ENCODE measurements at regions not wholly inside any gene's neighbourhood (a gene's known extent, or its start where the extent isn't known, plus 50 kb on each side); places are given as distances from the start of the nearest gene placed in this dataset.
"Not testable (repeated sequence)": the region's sequence is repeated elsewhere in the genome, so short reads cannot be mapped to it uniquely, and the experiment has no call there.

- no peak for DNase-seq
Observed at GRCh38 chr2:116776556-116776955, 1037.9 kb upstream of the DDX18 start.

GRCh38 chr2:116787848-116788247 is 1026.6 kb upstream of the DDX18 start:
- DNase-seq: no peak

- no peak for DNase-seq
Observed at GRCh38 chr2:116802671-116803070, 1011.8 kb upstream of the DDX18 start.

GRCh38 chr2:116804901-116805300 is 1009.6 kb upstream of the DDX18 start:
- no peak for DNase-seq

- not testable (repeated sequence) for DNase-seq
Observed at GRCh38 chr2:116806505-116806904, 1008.0 kb upstream of the DDX18 start.

GRCh38 chr2:116809109-116809508 is 1005.4 kb upstream of the DDX18 start:
- DNase-seq: no peak

- no peak for DNase-seq
Observed at GRCh38 chr2:116810071-116810470, 1004.4 kb upstream of the DDX18 start.

GRCh38 chr2:116810645-116811044 is 1003.8 kb upstream of the DDX18 start:
- no peak for DNase-seq

GRCh38 chr2:116819355-116819754 is 995.1 kb upstream of the DDX18 start:
- no peak for DNase-seq

- DNase-seq: no peak
Observed at GRCh38 chr2:116820986-116821385, 993.5 kb upstream of the DDX18 start.

- not testable (repeated sequence) for DNase-seq
Observed at GRCh38 chr2:116829543-116829942, 984.9 kb upstream of the DDX18 start.

GRCh38 chr2:116832148-116832547 is 982.3 kb upstream of the DDX18 start:
- DNase-seq: no peak

GRCh38 chr2:116833052-116833451 is 981.4 kb upstream of the DDX18 start:
- no peak for DNase-seq

- no peak for DNase-seq
Observed at GRCh38 chr2:116842164-116842563, 972.3 kb upstream of the DDX18 start.

GRCh38 chr2:116859708-116860107 is 954.8 kb upstream of the DDX18 start:
- no peak for DNase-seq

- no peak for DNase-seq
Observed at GRCh38 chr2:116874021-116874420, 940.5 kb upstream of the DDX18 start.

- DNase-seq: no peak
Observed at GRCh38 chr2:116877274-116877673, 937.2 kb upstream of the DDX18 start.

GRCh38 chr2:116877944-116878343 is 936.5 kb upstream of the DDX18 start:
- no peak for DNase-seq

GRCh38 chr2:116879650-116880160 is 934.8 kb upstream of the DDX18 start:
- DNase-seq: no peak

- no peak for DNase-seq
Observed at GRCh38 chr2:116891191-116891590, 923.3 kb upstream of the DDX18 start.

- no peak for DNase-seq
Observed at GRCh38 chr2:116911540-116911939, 903.0 kb upstream of the DDX18 start.

- DNase-seq: no peak
Observed at GRCh38 chr2:116915673-116916072, 898.8 kb upstream of the DDX18 start.

GRCh38 chr2:116917196-116917595 is 897.3 kb upstream of the DDX18 start:
- no peak for DNase-seq

GRCh38 chr2:116918574-116918973 is 895.9 kb upstream of the DDX18 start:
- DNase-seq: no peak

- DNase-seq: no peak
Observed at GRCh38 chr2:116922414-116922813, 892.1 kb upstream of the DDX18 start.

GRCh38 chr2:116924509-116924908 is 890.0 kb upstream of the DDX18 start:
- no peak for DNase-seq
